C4-2B (cell line): ENCODE measurements at regions not wholly inside any gene's neighbourhood (a gene's known extent, or its start where the extent isn't known, plus 50 kb on each side); places are given as distances from the start of the nearest gene placed in this dataset.

Experiments used
- H3K27ac ChIP-seq: fragments of 450-650 bp; 2 replicates; pipeline ENCODE4 v1.5.1; 2017
- ZFX ChIP-seq: fragments of 450-650 bp; IDR thresholded peaks from 2 replicates; pipeline ENCODE4 v1.6.1; 2017
- TF ChIP-seq, protein P1 (sequence below): fragments of 450-650 bp; conservative IDR thresholded peaks from 2 replicates; pipeline ENCODE4 v1.5.1; 2017; ENCODE audit warnings: mild to moderate bottlenecking

- H3K27ac ChIP-seq: no peak overlapping the region
- no peak for TF ChIP-seq ZFX
- TF ChIP-seq, protein P1, sequence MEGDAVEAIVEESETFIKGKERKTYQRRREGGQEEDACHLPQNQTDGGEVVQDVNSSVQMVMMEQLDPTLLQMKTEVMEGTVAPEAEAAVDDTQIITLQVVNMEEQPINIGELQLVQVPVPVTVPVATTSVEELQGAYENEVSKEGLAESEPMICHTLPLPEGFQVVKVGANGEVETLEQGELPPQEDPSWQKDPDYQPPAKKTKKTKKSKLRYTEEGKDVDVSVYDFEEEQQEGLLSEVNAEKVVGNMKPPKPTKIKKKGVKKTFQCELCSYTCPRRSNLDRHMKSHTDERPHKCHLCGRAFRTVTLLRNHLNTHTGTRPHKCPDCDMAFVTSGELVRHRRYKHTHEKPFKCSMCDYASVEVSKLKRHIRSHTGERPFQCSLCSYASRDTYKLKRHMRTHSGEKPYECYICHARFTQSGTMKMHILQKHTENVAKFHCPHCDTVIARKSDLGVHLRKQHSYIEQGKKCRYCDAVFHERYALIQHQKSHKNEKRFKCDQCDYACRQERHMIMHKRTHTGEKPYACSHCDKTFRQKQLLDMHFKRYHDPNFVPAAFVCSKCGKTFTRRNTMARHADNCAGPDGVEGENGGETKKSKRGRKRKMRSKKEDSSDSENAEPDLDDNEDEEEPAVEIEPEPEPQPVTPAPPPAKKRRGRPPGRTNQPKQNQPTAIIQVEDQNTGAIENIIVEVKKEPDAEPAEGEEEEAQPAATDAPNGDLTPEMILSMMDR: no peak
Observed at GRCh38 chr12:30197392-30198057, 413.8 kb upstream of the TMTC1 start.

DNA sequence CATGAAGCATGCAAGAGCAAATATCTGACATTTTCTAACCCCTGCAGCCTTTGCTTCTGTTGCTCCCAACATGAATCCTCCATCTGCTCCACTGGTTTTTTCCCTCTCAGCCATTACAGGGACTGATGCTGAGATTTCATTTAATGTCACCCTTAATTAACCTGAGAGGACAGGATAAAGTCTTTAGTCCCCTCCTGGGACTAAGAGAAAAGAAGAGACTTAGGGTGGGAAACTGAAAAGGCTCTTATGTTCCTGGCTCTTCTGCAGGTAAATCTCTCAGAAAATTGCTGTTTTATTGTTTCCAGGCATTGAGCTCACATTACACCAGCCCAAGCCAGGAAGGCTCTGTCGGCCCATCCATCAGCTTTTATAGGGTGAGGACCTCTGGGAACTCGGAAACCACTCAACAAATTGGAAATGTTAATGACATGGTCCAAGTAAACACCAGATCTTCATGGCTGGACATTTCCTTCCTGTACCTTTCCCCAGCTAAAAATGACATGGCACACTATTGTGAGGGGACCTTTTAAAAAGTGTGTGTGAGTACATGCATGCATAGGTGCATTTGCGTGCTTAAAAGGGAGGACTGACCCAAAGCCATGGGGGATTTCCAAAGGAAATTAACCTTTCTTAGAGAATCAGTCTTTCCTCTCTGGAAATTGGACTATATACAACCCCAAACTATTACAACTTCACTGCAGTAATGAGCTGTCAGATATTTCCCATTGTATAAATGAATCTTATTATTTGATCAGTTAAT lies 408.1 kb upstream of the TMTC1 start:
- TF ChIP-seq, protein P1: no peak
- no peak for TF ChIP-seq ZFX

GRCh38 chr12:30188602-30189326 lies 405.0 kb upstream of the TMTC1 start:
- H3K27ac ChIP-seq: no peak overlapping the region
- no peak for TF ChIP-seq ZFX
- TF ChIP-seq, protein P1: no peak

More for the DNA sequence above, 408.1 kb upstream of the TMTC1 start:
- H3K27ac ChIP-seq: no peak overlapping the region

DNA sequence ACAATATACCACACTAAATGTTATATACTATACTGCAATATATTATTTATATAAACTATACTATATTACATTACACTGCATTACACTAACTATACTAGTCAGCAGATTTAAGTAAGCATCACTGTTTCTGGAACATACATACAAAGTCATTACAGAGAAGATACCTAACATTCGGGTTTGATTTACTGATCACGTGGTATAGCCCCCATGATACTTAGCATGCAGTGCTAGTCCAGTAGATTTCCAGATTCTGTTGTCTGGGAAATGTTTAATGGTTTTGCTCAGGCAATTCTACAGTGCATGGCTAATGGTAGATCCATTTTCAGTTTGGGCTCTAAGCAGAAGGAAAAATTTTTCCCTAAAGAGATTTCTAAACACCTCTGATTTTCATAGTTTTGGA lies 403.7 kb upstream of the TMTC1 start:
- TF ChIP-seq ZFX: no peak
- TF ChIP-seq, protein P1: no peak
- no peak overlapping the region for H3K27ac ChIP-seq

DNA sequence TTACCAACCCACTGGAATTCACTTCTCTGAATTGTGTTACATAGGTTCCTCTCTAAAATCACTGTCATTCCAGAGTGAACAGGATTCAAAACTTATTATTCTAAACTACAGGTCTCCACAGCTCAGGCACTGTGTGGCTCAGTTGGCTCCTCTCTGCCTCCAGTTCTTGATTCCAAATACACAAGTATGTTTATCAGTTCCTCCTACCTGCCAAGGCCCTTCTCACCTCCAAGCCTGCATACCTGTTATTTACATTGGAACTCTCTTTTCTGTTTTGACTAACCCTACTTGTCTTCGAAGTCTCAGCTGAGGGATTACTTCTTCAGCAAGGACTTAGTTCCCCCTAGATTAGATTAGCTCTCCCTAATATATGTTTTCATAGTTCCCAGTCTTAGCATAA lies 397.6 kb upstream of the TMTC1 start:
- H3K27ac ChIP-seq: no peak overlapping the region
- no peak for TF ChIP-seq ZFX
- TF ChIP-seq, protein P1: no peak

GRCh38 chr12:30180602-30181001 lies 396.9 kb upstream of the TMTC1 start:
- H3K27ac ChIP-seq: no peak overlapping the region
- no peak for TF ChIP-seq ZFX
- TF ChIP-seq, protein P1: no peak

- H3K27ac ChIP-seq: no peak overlapping the region
- TF ChIP-seq ZFX: no peak
- TF ChIP-seq, protein P1: no peak
Observed at GRCh38 chr12:30178916-30179315, 395.2 kb upstream of the TMTC1 start.
